HepG2 (cell line): ENCODE measurements at regions not wholly inside any gene's neighbourhood (a gene's known extent, or its start where the extent isn't known, plus 50 kb on each side); places are given as distances from the start of the nearest gene placed in this dataset.

Source experiments
- ATAC-seq: fragments of 200-7000 bp; cut with Tn5 transposase; 3 replicates; pipeline ENCODE4 v1.9.1; 2020; ENCODE audit warnings: mild to moderate bottlenecking, moderate library complexity
- BruUV-seq: library from RNA; stranded (reverse); fragments of 400-500 nt; replicated peaks from 2 replicates; lab custom pipeline; 2021; lab: Mats Ljungman, UMichigan
- CTCF ChIA-PET: fragments of 300-600 bp; formaldehyde crosslinking; extraction: SDS; loops from one replicate; lab custom pipeline; 2021; ENCODE audit warnings: low total read pairs, inconsistent platforms, low intra/inter-chr PET ratio; lab: Yijun Ruan, JAX
- POLR2A ChIA-PET: fragments of 350-600 bp; sonication (Branson Sonifier 250); formaldehyde crosslinking; loops from one replicate; lab custom pipeline; 2020; ENCODE audit warnings: antibody characterized with exemption, inconsistent platforms; lab: Yijun Ruan, JAX
- DNase-seq: peaks from one replicate; pipeline ENCODE4 v3.0.0-alpha.2; 2015; ENCODE audit warnings: low spot score
- FAIRE-seq: peaks from 3 replicates; lab custom pipeline; 2011; peaks lifted over from hg19 to GRCh38; lab: Jason Lieb, UNC
- H2AFZ ChIP-seq: one replicate; pipeline ENCODE4 v1.6.1; 2011; ENCODE audit warnings: low read length, inconsistent platforms
- H3K27ac ChIP-seq: fragments of 300-600 bp; 3 replicates; pipeline ENCODE4 v1.8.0; 2011; ENCODE audit warnings: mixed run types, mild to moderate bottlenecking, mixed read lengths, low read length, inconsistent platforms; ENCODE audit not compliant: insufficient read depth; ENCODE audit errors: extremely low read length
- H3K27me3 ChIP-seq, 2 experiments: fragments of 200-600 bp in 1 of 2; 2 replicates in 1 of 2; 3 replicates in 1 of 2; pipeline versions ENCODE4 v1.6.0 to v1.8.0; 2011; ENCODE audit warnings: low read length in 2 of 2, mild to moderate bottlenecking in 2 of 2, moderate library complexity in 2 of 2, inconsistent platforms in 1 of 2; ENCODE audit not compliant: insufficient read depth in 2 of 2, control insufficient read depth in 1 of 2
- H3K36me3 ChIP-seq, 2 experiments: fragments of 200-600 bp in 1 of 2; replicated peaks in 1 of 2; 2 replicates in 1 of 2; 3 replicates in 1 of 2; pipeline versions ENCODE4 v1.5.1 to v1.8.0; 2011; ENCODE audit warnings: low read length in 2 of 2, inconsistent platforms in 1 of 2; ENCODE audit not compliant: insufficient read depth in 2 of 2, control insufficient read depth in 1 of 2
- H3K4me1 ChIP-seq: 2 replicates; pipeline ENCODE4 v1.5.1; 2012; ENCODE audit warnings: low read length, inconsistent platforms; ENCODE audit not compliant: insufficient read depth
- H3K4me2 ChIP-seq: 2 replicates; pipeline ENCODE4 v1.6.0; 2011; ENCODE audit warnings: low read depth, low read length, inconsistent platforms
- H3K4me3 ChIP-seq, 3 experiments: fragments of 200-600 bp in 1 of 3; sonication (generic), shearing (Covaris generic) in 1 of 3; replicated peaks in 1 of 3; 2 replicates each; pipeline ENCODE4 v1.5.1; 2011 to 2016; ENCODE audit warnings: low read length in 3 of 3, inconsistent platforms in 2 of 3, low read depth in 2 of 3, mild to moderate bottlenecking in 2 of 3, control low read depth in 1 of 3, mixed read lengths in 1 of 3; ENCODE audit not compliant: insufficient read depth in 1 of 3
- H3K79me2 ChIP-seq: one replicate; pipeline ENCODE4 v1.6.1; 2011; ENCODE audit warnings: low read length, inconsistent platforms; ENCODE audit not compliant: insufficient read depth
- H3K9ac ChIP-seq: 2 replicates; pipeline ENCODE4 v1.6.0; 2011; ENCODE audit warnings: mild to moderate bottlenecking, low read depth, low read length, inconsistent platforms; ENCODE audit not compliant: insufficient read depth
- H3K9me3 ChIP-seq: 2 replicates; pipeline ENCODE4 v1.5.1; 2012; ENCODE audit warnings: mild to moderate bottlenecking, low read length
- H4K20me1 ChIP-seq: 2 replicates; pipeline ENCODE4 v1.6.0; 2011; ENCODE audit warnings: inconsistent platforms, mild to moderate bottlenecking, low read length, moderate library complexity; ENCODE audit not compliant: insufficient read depth
- BRCA1 ChIP-seq: sonication (generic); formaldehyde crosslinking; IDR thresholded peaks from 2 replicates; pipeline ENCODE4 v1.4.0; 2020; ENCODE audit warnings: missing genetic modification reagents
- DZIP1 ChIP-seq: sonication (generic); formaldehyde crosslinking; IDR thresholded peaks from 2 replicates; pipeline ENCODE4 v1.5.0; 2020; ENCODE audit warnings: mild to moderate bottlenecking, missing genetic modification reagents
- HOXA3 ChIP-seq: sonication (generic); formaldehyde crosslinking; IDR thresholded peaks from 2 replicates; pipeline ENCODE4 v1.5.0; 2020; ENCODE audit warnings: missing genetic modification reagents
- KLF15 ChIP-seq: sonication (generic); formaldehyde crosslinking; IDR thresholded peaks from 2 replicates; pipeline ENCODE4 v1.8.1; 2023; ENCODE audit warnings: borderline replicate concordance, mild to moderate bottlenecking, inconsistent platforms, missing genetic modification reagents, mixed read lengths
- MTA3 ChIP-seq: sonication (generic); formaldehyde crosslinking; IDR thresholded peaks from 2 replicates; pipeline ENCODE4 v1.4.0; 2020; ENCODE audit warnings: missing genetic modification reagents
- NFYC ChIP-seq: IDR thresholded peaks from 2 replicates; pipeline ENCODE4 v1.6.1; 2016; ENCODE audit warnings: missing genetic modification reagents, missing compliant biosample characterization
- SMYD3 ChIP-seq: sonication (generic); formaldehyde crosslinking; IDR thresholded peaks from 2 replicates; pipeline ENCODE4 v1.8.1; 2023; ENCODE audit warnings: mild to moderate bottlenecking, missing genetic modification reagents
- STAG1 ChIP-seq: sonication (generic); formaldehyde crosslinking; IDR thresholded peaks from 2 replicates; pipeline ENCODE4 v1.4.0; 2020; ENCODE audit warnings: missing genetic modification reagents
- ZBTB21 ChIP-seq: sonication (generic); formaldehyde crosslinking; IDR thresholded peaks from 2 replicates; pipeline ENCODE4 v1.4.0; 2020; ENCODE audit warnings: missing genetic modification reagents
- ZNF260 ChIP-seq: sonication (generic); formaldehyde crosslinking; IDR thresholded peaks from 2 replicates; pipeline ENCODE4 v1.4.0; 2020; ENCODE audit warnings: missing genetic modification reagents, low read depth, mild to moderate bottlenecking, borderline replicate concordance
- ZNF44 ChIP-seq: sonication (generic); formaldehyde crosslinking; IDR thresholded peaks from 2 replicates; pipeline ENCODE4 v1.5.1; 2020; ENCODE audit warnings: mild to moderate bottlenecking, missing genetic modification reagents
- ZNF468 ChIP-seq: sonication (generic); formaldehyde crosslinking; IDR thresholded peaks from 2 replicates; pipeline ENCODE4 v1.8.0; 2022; ENCODE audit warnings: mild to moderate bottlenecking, moderate library complexity, missing genetic modification reagents
- ZNF644 ChIP-seq: IDR thresholded peaks from 2 replicates; pipeline ENCODE4 v1.6.1; 2016; ENCODE audit warnings: low read depth
- WGBS: methylation state at CpG from one replicate; pipeline ENCODE4 v1.1.6; 2017; ENCODE audit warnings: low lambda C conversion rate; 5-methylcytosine and 5-hydroxymethylcytosine counted together
- in situ Hi-C: cut with HindIII; loops from 2 replicates; pipeline ENCODE4 v1.10.0; 2017; ENCODE audit warnings: low pct_unique_long_range_greater_than_20kb; ENCODE audit not compliant: extremely low pct_ligation_motif_present
- intact Hi-C: fragments of 100-400 bp; cut with micrococcal nuclease; formaldehyde crosslinking; loops from one replicate; pipeline ENCODE4 v1.10.0; 2022; ENCODE audit not compliant: unreplicated experiment
- TF ChIP-seq, protein P1 (sequence below): sonication (generic); formaldehyde crosslinking; IDR thresholded peaks from 2 replicates; pipeline ENCODE4 v1.4.0; 2020; ENCODE audit warnings: mild to moderate bottlenecking, missing genetic modification reagents, borderline replicate concordance

DNA sequence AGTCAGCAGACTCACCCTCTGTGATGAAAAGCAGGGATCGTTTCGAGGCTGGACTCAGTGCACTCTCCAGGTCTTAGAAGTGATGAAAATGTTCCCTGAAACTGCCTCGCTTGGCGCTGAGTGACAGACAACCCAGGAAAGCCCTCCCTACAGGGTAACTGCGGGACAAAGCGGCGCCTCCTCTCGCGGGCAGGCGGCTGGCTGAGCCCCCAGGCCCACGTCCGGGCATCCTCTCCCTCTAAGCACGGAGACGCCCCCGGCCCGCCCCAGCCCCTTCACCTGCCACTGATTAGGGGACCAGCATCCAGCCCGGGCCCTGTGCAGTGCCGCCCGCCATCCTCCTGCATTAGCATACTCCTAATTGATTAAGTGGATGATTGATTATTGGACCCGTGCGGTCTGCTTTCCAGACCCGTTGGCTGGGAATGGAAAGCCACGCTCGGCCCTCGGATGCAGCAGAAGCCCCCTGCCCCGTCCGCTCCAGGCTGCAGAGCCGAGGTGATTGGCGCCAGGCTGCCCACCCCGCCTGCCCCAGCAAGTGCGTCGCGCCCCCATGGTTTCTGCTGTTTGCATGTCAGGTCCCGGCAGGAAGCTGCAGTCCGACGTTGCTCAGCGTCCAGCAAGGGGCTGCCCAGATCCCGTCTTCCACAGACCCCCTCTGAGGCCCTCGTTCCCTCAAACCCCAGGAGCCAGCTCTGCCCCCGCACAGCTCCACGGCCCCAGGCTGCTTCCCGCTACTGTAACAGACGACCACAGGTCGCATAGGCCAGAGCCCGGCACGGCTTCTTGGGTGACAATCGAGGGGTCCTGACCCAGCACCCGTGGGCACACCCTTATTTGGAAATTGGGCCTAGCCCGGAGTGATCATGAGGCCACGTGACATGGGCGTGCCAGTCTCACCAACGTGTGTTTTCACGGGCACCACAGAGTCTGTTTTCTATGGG lies 131.6 kb downstream of the DLL1 start (continued):
- TF ChIP-seq, protein P1, sequence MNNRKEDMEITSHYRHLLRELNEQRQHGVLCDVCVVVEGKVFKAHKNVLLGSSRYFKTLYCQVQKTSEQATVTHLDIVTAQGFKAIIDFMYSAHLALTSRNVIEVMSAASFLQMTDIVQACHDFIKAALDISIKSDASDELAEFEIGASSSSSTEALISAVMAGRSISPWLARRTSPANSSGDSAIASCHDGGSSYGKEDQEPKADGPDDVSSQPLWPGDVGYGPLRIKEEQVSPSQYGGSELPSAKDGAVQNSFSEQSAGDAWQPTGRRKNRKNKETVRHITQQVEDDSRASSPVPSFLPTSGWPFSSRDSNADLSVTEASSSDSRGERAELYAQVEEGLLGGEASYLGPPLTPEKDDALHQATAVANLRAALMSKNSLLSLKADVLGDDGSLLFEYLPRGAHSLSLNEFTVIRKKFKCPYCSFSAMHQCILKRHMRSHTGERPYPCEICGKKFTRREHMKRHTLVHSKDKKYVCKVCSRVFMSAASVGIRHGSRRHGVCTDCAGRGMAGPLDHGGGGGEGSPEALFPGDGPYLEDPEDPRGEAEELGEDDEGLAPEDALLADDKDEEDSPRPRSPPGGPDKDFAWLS (CRISPR knock-in tag): no peak
- TF ChIP-seq NFYC (CRISPR knock-in tag) (no peak), ZNF468 (CRISPR knock-in tag) (no peak), ZNF44 (no peak), SMYD3 (CRISPR knock-in tag) (no peak), ZNF260 (no peak), MTA3 (CRISPR knock-in tag) (no peak)

GRCh38 chr6:170158296-170159021 lies 132.4 kb downstream of the DLL1 start:
- 39% methylated on average over 23 of the region's 29 CpGs for WGBS
- no peak overlapping the region for H3K4me2 ChIP-seq

More at GRCh38 chr6:170158296-170159021, 132.4 kb downstream of the DLL1 start:
- Histone ChIP-seq H3K27me3 (peaks cover 2 to 36% of the 10 kb centered on the region in 2 experiments; a peak in 4 of 5 replicates), H3K9me3 (no peaks in the 10 kb centered on the region), H3K9ac (no peak overlapping the region), H3K36me3 (no peaks in the 10 kb centered on the region), H3K79me2 (no peaks in the 10 kb centered on the region), H2AFZ (no peak overlapping the region), H3K4me3 (no peak overlapping the region), H3K4me1 (no peaks in the 10 kb centered on the region), H3K27ac (no peak overlapping the region)
- POLR2A ChIA-PET: no interaction called here
- FAIRE-seq (no peak), DNase-seq (no peak), ATAC-seq (no peak)
- intact Hi-C loops: no loop called here
- BruUV-seq: no TSS peak
- in situ Hi-C loops: no loop called here
- CTCF ChIA-PET: no interaction called here
- TF ChIP-seq DZIP1 (CRISPR knock-in tag) (no peak), ZBTB21 (CRISPR knock-in tag) (no peak), KLF15 (CRISPR knock-in tag) (no peak), STAG1 (CRISPR knock-in tag) (no peak), ZNF644 (CRISPR knock-in tag) (no peak), BRCA1 (no peak), HOXA3 (CRISPR knock-in tag) (no peak)
- TF ChIP-seq, all 625 proteins: peak for 0
- 0 out of 2 replicates have a peak, but pooled peaks cover 2% of the 10 kb centered on the region for H4K20me1 ChIP-seq
